GM19372 (cell line): ENCODE measurements at regions not wholly inside any gene's neighbourhood (a gene's known extent, or its start where the extent isn't known, plus 50 kb on each side); places are given as distances from the start of the nearest gene placed in this dataset.

ENCODE experiments used
- ATAC-seq: cut with Tn5 transposase; IDR thresholded peaks from one replicate; pipeline ENCODE4 v1.9.1; 2021; ENCODE audit warnings: mild to moderate bottlenecking, low read depth, moderate library complexity; ENCODE audit not compliant: unreplicated experiment

- ATAC-seq, result no peak
Measured at GRCh38 chr5:91867799-91868198, 484.7 kb upstream of the ARRDC3 start.

GRCh38 chr5:91865915-91866314 is 482.8 kb upstream of the ARRDC3 start:
- ATAC-seq, result no peak

- no peak for ATAC-seq
Measured at GRCh38 chr5:91864962-91865361, 481.8 kb upstream of the ARRDC3 start.

GRCh38 chr5:91851670-91852069 is 468.6 kb upstream of the ARRDC3 start:
- no peak for ATAC-seq

- ATAC-seq, result no peak
Measured at GRCh38 chr5:91850031-91850430, 466.9 kb upstream of the ARRDC3 start.

- ATAC-seq, result no peak
Measured at GRCh38 chr5:91849069-91849468, 466.0 kb upstream of the ARRDC3 start.

- ATAC-seq, result no peak
Measured at GRCh38 chr5:91848453-91848852, 465.3 kb upstream of the ARRDC3 start.

- no peak for ATAC-seq
Measured at GRCh38 chr5:91841423-91841822, 458.3 kb upstream of the ARRDC3 start.

GRCh38 chr5:91840412-91840811 is 457.3 kb upstream of the ARRDC3 start:
- ATAC-seq, result no peak

GRCh38 chr5:91839721-91840120 is 456.6 kb upstream of the ARRDC3 start:
- ATAC-seq, result no peak

- ATAC-seq, result no peak
Measured at GRCh38 chr5:91839233-91839632, 456.1 kb upstream of the ARRDC3 start.

GRCh38 chr5:91830361-91830953 is 447.3 kb upstream of the ARRDC3 start:
- no peak for ATAC-seq

GRCh38 chr5:91825618-91826017 is 442.5 kb upstream of the ARRDC3 start:
- no peak for ATAC-seq

GRCh38 chr5:91824406-91824805 is 441.3 kb upstream of the ARRDC3 start:
- ATAC-seq, result no peak

GRCh38 chr5:91820874-91821273 is 437.8 kb upstream of the ARRDC3 start:
- ATAC-seq, result no peak

GRCh38 chr5:91816681-91817080 is 433.6 kb upstream of the ARRDC3 start:
- no peak for ATAC-seq

- no peak for ATAC-seq
Measured at GRCh38 chr5:91797576-91797975, 414.5 kb upstream of the ARRDC3 start.

- ATAC-seq, result no peak
Measured at GRCh38 chr5:91794856-91795548, 411.9 kb upstream of the ARRDC3 start.

- no peak for ATAC-seq
Measured at GRCh38 chr5:91794455-91794854, 411.3 kb upstream of the ARRDC3 start.

- no peak for ATAC-seq
Measured at GRCh38 chr5:91787718-91788117, 404.6 kb upstream of the ARRDC3 start.

GRCh38 chr5:91777671-91778070 is 394.6 kb upstream of the ARRDC3 start:
- ATAC-seq, result no peak

GRCh38 chr5:91776249-91776648 is 393.1 kb upstream of the ARRDC3 start:
- ATAC-seq, result no peak
